GM12872 (cell line): ENCODE measurements at regions not wholly inside any gene's neighbourhood (a gene's known extent, or its start where the extent isn't known, plus 50 kb on each side); places are given as distances from the start of the nearest gene placed in this dataset.

ENCODE experiments used
- CTCF ChIP-seq: IDR thresholded peaks from 3 replicates; pipeline ENCODE4 v1.5.1; 2011; ENCODE audit warnings: low read depth, mild to moderate bottlenecking, low read length, moderate library complexity; ENCODE audit not compliant: insufficient read depth

- TF ChIP-seq CTCF, result no peak
These were observed 194.4 kb upstream of the SEMA3D start for GRCh38 chr7:85381212-85381611.

- TF ChIP-seq CTCF, result no peak
These were observed 189.7 kb upstream of the SEMA3D start for GRCh38 chr7:85376589-85376988.

- no peak for TF ChIP-seq CTCF
These were observed 170.1 kb upstream of the SEMA3D start for GRCh38 chr7:85356916-85357315.

GRCh38 chr7:85343484-85343883 lies 156.6 kb upstream of the SEMA3D start:
- TF ChIP-seq CTCF, result no peak

GRCh38 chr7:85342781-85343180 lies 155.9 kb upstream of the SEMA3D start:
- TF ChIP-seq CTCF, result no peak

- TF ChIP-seq CTCF, result no peak
These were observed 155.1 kb upstream of the SEMA3D start for GRCh38 chr7:85341973-85342372.

GRCh38 chr7:85341121-85341520 lies 154.3 kb upstream of the SEMA3D start:
- no peak for TF ChIP-seq CTCF

- TF ChIP-seq CTCF, result no peak
These were observed 149.2 kb upstream of the SEMA3D start for GRCh38 chr7:85336086-85336485.
